ENCODE measurements at regions not wholly inside any gene's neighbourhood (a gene's known extent, or its start where the extent isn't known, plus 50 kb on each side); places are given as distances from the start of the nearest gene placed in this dataset.

DNA sequence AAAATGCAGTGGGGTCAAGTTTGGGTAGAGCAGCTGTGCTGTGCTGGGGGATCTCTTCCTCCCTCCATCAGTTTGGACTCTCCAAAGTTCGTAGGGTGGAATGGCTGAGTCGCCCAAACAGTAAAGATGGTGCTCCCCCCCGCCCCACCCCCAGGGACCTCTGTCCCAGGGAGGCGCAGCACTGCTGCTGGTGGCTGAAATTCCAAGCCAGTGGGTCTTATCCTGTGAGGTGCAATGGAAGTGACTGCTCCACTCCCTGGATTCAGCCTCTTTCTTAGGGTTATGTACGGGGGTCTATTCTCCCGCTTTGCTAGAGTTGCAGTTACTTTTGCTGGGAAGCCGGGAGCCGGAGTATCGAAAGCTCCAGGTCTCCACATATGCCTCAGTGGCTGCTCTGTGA lies 97.5 kb upstream of the CTAGE1 start:
- TF ChIP-seq, protein P1, sequence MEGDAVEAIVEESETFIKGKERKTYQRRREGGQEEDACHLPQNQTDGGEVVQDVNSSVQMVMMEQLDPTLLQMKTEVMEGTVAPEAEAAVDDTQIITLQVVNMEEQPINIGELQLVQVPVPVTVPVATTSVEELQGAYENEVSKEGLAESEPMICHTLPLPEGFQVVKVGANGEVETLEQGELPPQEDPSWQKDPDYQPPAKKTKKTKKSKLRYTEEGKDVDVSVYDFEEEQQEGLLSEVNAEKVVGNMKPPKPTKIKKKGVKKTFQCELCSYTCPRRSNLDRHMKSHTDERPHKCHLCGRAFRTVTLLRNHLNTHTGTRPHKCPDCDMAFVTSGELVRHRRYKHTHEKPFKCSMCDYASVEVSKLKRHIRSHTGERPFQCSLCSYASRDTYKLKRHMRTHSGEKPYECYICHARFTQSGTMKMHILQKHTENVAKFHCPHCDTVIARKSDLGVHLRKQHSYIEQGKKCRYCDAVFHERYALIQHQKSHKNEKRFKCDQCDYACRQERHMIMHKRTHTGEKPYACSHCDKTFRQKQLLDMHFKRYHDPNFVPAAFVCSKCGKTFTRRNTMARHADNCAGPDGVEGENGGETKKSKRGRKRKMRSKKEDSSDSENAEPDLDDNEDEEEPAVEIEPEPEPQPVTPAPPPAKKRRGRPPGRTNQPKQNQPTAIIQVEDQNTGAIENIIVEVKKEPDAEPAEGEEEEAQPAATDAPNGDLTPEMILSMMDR (conservative IDR thresholded peaks at IDR 0.05; ENCODE audit: low read depth, low read length) = no peak
- no peak for TF ChIP-seq EZH2 (IDR thresholded peaks at IDR 0.05; ENCODE audit: borderline replicate concordance, low read depth, low read length, poor library complexity, severe bottlenecking)
